GM12892 (cell line): ENCODE measurements at regions not wholly inside any gene's neighbourhood (a gene's known extent, or its start where the extent isn't known, plus 50 kb on each side); places are given as distances from the start of the nearest gene placed in this dataset.

Experiments
- POLR2A ChIP-seq: IDR thresholded peaks from 2 replicates; pipeline ENCODE4 v1.6.1; 2011; ENCODE audit warnings: low read depth, low read length, control low read depth
- POLR2AphosphoS5 ChIP-seq: IDR thresholded peaks from 2 replicates; pipeline ENCODE4 v1.6.1; 2011; ENCODE audit warnings: low read depth, low read length, control low read depth
- TAF1 ChIP-seq: IDR thresholded peaks from 2 replicates; pipeline ENCODE4 v1.6.1; 2011; ENCODE audit warnings: low read depth, mild to moderate bottlenecking, control low read depth, low read length, borderline replicate concordance

DNA sequence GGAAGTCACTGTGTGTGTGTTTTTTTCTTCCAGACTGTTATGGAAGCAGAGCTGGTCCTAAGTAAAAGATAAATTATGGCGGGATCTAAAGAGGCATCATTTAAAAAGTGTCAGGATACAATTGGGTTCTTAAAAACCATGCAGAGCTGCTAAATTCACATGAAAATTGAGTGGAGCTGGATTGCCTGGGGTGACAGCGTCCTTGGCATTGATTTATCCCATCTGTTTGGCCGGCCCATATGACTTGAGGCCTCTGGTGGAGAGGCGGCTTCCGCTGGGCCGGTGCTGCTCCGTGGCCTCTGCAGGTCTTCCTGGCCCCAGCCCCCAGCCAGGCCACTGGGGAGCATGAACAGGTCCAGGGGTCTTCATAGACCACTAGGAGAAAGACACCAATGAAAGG, 165.5 kb downstream of the GLI2 start:
- no peak for TF ChIP-seq POLR2A
- no peak for TF ChIP-seq POLR2AphosphoS5
- no peak for TF ChIP-seq TAF1
